Vagina (tissue), 2 donors: ENCODE measurements at regions not wholly inside any gene's neighbourhood (a gene's known extent, or its start where the extent isn't known, plus 50 kb on each side); places are given as distances from the start of the nearest gene placed in this dataset.

Experiments used
- CTCF ChIP-seq, 3 experiments: fragments of 450-650 bp in 2 of 3; fragments of 200-600 bp in 1 of 3; sonication (generic) in 1 of 3; IDR thresholded peaks; one replicate each; pipeline ENCODE4 v1.5.1; 2017 to 2019; ENCODE audit warnings: antibody characterized with exemption in 3 of 3, mild to moderate bottlenecking in 2 of 3, moderate library complexity in 2 of 3
- POLR2A ChIP-seq, 2 donors: fragments of 450-650 bp; IDR thresholded peaks; one replicate each; pipeline ENCODE4 v1.6.1; 2017; ENCODE audit warnings: antibody characterized with exemption in 2 of 2, mild to moderate bottlenecking in 2 of 2, moderate library complexity in 2 of 2
- POLR2AphosphoS5 ChIP-seq, 2 donors: sonication (generic); formaldehyde crosslinking; IDR thresholded peaks; one replicate each; pipeline ENCODE4 v1.9.0; 2017; ENCODE audit warnings: antibody characterized with exemption in 2 of 2, mild to moderate bottlenecking in 2 of 2, low read depth in 1 of 2; ENCODE audit not compliant: insufficient read depth in 1 of 2

- TF ChIP-seq CTCF (IDR thresholded peaks at IDR 0.05) (no peak), POLR2AphosphoS5 (IDR thresholded peaks at IDR 0.05; ENCODE audit: insufficient read depth in 1 of 2, low read depth in 1 of 2) (no peak), POLR2A (IDR thresholded peaks at IDR 0.05) (no peak)
These were observed 556.1 kb downstream of the TYW1 start for GRCh38 chr7:67552738-67553137.
